ENCODE measurements at regions not wholly inside any gene's neighbourhood (a gene's known extent, or its start where the extent isn't known, plus 50 kb on each side); places are given as distances from the start of the nearest gene placed in this dataset.

DNA sequence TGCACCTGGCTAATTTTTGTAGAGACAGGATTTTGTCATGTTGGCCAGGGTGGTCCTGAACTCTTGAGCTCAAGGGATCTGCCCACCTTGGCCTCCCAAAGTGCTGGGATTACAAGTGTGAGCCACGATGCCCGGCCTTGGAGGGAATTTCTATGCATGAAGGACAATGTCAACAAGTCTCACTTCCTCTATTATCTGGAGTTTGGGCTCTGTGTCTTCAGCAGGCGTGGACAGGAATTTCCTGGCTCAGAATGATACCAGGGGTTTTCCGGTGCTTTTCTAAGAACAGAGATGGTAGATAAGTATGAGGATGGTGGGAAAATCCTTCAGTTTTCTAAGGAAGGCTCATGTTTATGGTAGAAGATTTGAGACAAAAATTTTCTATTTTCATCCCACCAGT is 75.0 kb upstream of the CCDC60 start:
- no peak for TF ChIP-seq YY1 (IDR thresholded peaks at IDR 0.05; ENCODE audit: insufficient read depth, insufficient read length)
- TF ChIP-seq SUZ12 (IDR thresholded peaks at IDR 0.05; ENCODE audit: extremely low read depth, insufficient read depth, insufficient read length): no peak
- no peak for TF ChIP-seq ZNF274 (IDR thresholded peaks at IDR 0.05; ENCODE audit: low read depth, low read length)
